GM18505 (cell line): ENCODE measurements at regions not wholly inside any gene's neighbourhood (a gene's known extent, or its start where the extent isn't known, plus 50 kb on each side); places are given as distances from the start of the nearest gene placed in this dataset.
"Not testable (repeated sequence)": the region's sequence is repeated elsewhere in the genome, so short reads cannot be mapped to it uniquely, and the experiment has no call there.

ENCODE experiments used
- ATAC-seq: cut with Tn5 transposase; IDR thresholded peaks from one replicate; pipeline ENCODE4 v1.9.1; 2021; ENCODE audit not compliant: unreplicated experiment
- POLR2A ChIP-seq: IDR thresholded peaks from 4 replicates; pipeline ENCODE4 v1.6.1; 2011; ENCODE audit warnings: borderline replicate concordance; ENCODE audit not compliant: insufficient read depth, insufficient read length; ENCODE audit errors: extremely low read depth

- ATAC-seq: no peak
Measured at GRCh38 chr2:53519918-53520841, 247.4 kb upstream of the CHAC2 start.

GRCh38 chr2:53517406-53517805 is 250.2 kb upstream of the CHAC2 start:
- TF ChIP-seq POLR2A: no peak
- ATAC-seq: no peak

More at GRCh38 chr2:53519918-53520841, 247.4 kb upstream of the CHAC2 start:
- TF ChIP-seq POLR2A: no peak

- no peak for ATAC-seq
- no peak for TF ChIP-seq POLR2A
Measured at GRCh38 chr2:53516650-53517049, 251.0 kb upstream of the CHAC2 start.

DNA sequence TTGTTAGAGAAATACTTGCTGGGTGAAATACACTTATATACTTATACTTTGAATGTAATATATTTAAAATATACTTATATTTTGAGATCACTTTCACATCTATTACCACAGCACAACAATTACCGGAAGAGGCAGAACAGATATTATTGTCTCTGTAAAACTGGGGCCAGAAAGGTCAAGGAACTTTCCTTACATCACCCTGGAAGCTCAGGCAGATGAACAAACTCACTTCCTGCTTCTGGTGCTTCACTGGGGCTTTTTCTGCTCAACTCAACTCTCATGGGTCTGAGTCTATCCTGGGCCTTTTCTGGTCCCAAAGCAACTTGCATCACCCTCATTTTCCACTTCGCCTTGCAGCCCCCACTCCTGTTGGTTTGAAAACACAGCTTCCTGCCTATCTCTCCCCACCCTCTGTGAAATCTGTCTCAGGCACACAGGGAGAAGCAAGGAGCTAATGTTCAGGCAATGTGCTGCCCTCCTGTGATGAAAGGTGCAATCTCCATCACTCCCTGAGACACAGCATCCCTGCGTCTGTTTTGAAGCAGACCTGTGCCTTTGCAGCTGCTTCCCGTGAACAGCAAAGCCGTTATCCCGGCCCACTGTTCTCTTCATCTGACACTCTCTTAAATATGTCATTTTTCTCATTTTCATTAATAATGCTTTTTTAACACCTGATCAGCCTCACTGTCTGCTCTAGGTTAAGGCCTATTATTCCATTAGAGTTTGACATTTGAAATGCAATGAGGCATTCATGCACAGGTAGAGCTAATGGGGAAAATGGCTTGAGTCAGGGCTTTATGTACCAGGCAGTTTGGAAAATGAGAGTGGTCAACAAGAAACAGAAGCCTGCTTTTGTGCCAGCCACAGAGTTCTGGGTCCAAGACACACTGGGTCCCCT is 251.9 kb upstream of the CHAC2 start:
- TF ChIP-seq POLR2A: no peak
- no peak for ATAC-seq

- TF ChIP-seq POLR2A: no peak
- ATAC-seq: no peak
Measured at GRCh38 chr2:53513167-53513666, 254.4 kb upstream of the CHAC2 start.

GRCh38 chr2:53512071-53512826 is 255.4 kb upstream of the CHAC2 start:
- no peak for ATAC-seq
- no peak for TF ChIP-seq POLR2A

DNA sequence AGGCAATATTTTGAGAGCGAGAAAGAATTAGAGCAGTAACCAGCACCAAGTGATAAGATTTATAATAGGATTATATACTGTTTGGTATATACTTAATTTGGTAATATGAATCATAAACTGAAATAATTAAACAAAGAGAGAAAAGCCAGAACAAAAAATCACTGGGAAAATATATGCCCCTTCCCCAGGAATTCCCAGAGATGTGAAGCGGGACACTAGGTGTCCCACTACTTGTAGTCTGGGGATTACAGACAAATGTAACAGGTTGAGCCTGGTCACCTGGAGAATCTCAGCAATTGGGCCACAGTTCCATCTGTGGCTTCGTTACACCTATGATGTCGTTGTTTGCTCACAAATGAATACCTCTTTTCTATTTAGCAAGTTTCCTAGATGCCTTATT is 256.1 kb upstream of the CHAC2 start:
- TF ChIP-seq POLR2A: no peak
- ATAC-seq: no peak

GRCh38 chr2:53510401-53510800 is 257.2 kb upstream of the CHAC2 start:
- no peak for ATAC-seq

DNA sequence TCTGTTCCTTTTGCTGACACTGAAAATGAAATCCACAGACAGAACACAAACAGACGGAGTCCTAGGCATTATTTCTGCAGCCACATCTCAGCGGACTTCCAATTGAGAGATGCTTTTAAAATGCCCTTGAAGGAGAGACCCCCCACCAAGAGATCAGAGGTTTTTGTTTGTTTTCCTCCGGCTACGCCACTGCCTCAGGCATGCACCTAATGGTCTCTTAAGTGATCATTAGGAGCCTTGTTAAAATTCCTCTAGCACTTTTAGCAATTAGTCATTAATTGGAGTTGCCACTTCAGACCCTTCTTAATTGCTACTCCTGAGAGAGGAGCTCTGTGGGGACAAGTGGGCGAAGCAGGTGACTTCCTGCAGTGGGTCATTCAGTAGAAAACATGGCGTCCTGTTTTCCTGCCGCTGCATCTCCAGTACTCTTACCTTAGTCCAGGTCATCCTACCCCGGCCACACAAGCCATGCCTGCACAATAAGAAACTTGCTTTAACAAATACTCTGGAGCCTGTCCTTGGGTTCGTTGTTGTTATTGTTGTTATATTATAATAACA is 257.7 kb upstream of the CHAC2 start:
- ATAC-seq: no peak
- TF ChIP-seq POLR2A: no peak

More at GRCh38 chr2:53510401-53510800, 257.2 kb upstream of the CHAC2 start:
- no peak for TF ChIP-seq POLR2A

DNA sequence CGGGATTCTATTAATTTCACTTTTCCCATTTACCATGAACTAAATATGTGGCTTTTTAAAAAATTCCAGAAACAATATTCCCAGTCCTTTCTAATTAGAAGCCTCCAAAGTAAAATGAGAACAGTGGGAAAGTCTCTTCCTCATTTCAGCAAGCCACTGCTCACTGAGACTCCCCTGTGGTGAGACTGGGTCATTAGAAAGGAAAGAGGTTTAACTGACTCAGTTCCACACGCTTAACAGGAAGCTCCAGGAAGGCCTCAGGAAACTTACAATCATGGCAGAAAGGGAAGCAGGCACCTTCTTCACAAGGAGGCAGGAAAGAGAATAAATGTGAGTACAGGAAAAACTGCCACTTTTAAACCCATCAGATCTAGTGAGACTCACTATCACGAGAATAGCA is 258.9 kb upstream of the CHAC2 start:
- no peak for ATAC-seq
- TF ChIP-seq POLR2A: no peak

- ATAC-seq: not testable (repeated sequence)
Measured at GRCh38 chr2:53507070-53507469, 260.5 kb upstream of the CHAC2 start.

DNA sequence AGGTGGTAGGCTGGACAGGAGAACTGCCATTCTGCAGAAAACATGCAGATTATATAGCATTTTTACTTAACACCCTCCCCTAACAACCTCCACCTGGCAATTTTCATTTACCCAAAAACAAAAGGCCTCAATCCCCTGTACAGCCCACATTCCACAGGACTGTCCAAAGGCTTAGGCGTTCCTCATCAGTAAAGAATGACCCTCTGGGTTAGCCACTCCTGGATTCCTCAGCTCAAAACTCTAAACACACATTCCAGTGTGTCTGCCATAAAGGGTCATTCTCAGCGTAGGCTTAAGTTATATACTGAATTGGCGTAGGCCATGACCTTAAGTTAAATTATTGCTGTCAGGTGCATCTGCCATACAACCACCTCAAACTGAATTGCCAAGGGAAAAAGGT is 261.8 kb upstream of the CHAC2 start:
- ATAC-seq: no peak
- no peak for TF ChIP-seq POLR2A
